GM23338 (cell line): ENCODE measurements at regions not wholly inside any gene's neighbourhood (a gene's known extent, or its start where the extent isn't known, plus 50 kb on each side); places are given as distances from the start of the nearest gene placed in this dataset.

Experiments
- EZH2 ChIP-seq: fragments of 200-600 bp; sonication (generic); IDR thresholded peaks from one replicate; pipeline ENCODE4 v1.8.0; 2017; ENCODE audit warnings: antibody characterized with exemption, mild to moderate bottlenecking, low read depth; ENCODE audit not compliant: unreplicated experiment
- TF ChIP-seq, protein P1 (sequence below), 2 experiments: fragments of 200-600 bp in 1 of 2; sonication (generic) in 1 of 2; conservative IDR thresholded peaks; 2 replicates each; pipeline versions ENCODE4 v1.5.1 to v1.6.1; 2016 to 2017; ENCODE audit warnings: antibody characterized with exemption in 2 of 2, low read depth in 2 of 2, mild to moderate bottlenecking in 2 of 2, moderate library complexity in 1 of 2
- TF ChIP-seq, protein P2 (sequence below): IDR thresholded peaks from 2 replicates; pipeline ENCODE4 v1.6.1; 2016; ENCODE audit warnings: antibody characterized with exemption
- TF ChIP-seq, protein P3 (sequence below): IDR thresholded peaks from one replicate; pipeline ENCODE4 v1.6.1; 2018; ENCODE audit warnings: antibody characterized with exemption; ENCODE audit not compliant: unreplicated experiment

DNA sequence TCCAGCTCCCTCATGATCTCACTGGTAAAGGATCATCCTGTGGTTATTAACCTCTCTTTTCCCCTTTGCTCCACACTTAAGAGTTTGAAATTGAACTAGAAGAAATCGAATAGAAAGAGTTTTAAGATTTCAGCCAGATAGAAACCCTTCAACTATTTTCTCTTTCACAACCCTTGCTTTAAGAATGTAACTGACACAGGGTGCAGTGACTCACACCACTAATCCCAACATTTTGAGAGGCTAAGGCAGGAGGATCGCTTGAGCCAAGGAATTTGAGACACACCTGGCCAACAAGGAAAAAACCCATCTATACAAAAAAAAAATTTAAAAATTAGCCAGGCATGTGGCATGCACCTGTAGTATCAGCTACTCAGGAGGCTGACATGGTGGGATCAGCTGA is 150.7 kb upstream of the NLGN4Y start:
- TF ChIP-seq EZH2 = no peak
- TF ChIP-seq, protein P1, sequence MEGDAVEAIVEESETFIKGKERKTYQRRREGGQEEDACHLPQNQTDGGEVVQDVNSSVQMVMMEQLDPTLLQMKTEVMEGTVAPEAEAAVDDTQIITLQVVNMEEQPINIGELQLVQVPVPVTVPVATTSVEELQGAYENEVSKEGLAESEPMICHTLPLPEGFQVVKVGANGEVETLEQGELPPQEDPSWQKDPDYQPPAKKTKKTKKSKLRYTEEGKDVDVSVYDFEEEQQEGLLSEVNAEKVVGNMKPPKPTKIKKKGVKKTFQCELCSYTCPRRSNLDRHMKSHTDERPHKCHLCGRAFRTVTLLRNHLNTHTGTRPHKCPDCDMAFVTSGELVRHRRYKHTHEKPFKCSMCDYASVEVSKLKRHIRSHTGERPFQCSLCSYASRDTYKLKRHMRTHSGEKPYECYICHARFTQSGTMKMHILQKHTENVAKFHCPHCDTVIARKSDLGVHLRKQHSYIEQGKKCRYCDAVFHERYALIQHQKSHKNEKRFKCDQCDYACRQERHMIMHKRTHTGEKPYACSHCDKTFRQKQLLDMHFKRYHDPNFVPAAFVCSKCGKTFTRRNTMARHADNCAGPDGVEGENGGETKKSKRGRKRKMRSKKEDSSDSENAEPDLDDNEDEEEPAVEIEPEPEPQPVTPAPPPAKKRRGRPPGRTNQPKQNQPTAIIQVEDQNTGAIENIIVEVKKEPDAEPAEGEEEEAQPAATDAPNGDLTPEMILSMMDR (conservative IDR thresholded peaks at IDR 0.05; ENCODE audit: low read depth in 2 of 2) = no peak
- TF ChIP-seq, protein P2, sequence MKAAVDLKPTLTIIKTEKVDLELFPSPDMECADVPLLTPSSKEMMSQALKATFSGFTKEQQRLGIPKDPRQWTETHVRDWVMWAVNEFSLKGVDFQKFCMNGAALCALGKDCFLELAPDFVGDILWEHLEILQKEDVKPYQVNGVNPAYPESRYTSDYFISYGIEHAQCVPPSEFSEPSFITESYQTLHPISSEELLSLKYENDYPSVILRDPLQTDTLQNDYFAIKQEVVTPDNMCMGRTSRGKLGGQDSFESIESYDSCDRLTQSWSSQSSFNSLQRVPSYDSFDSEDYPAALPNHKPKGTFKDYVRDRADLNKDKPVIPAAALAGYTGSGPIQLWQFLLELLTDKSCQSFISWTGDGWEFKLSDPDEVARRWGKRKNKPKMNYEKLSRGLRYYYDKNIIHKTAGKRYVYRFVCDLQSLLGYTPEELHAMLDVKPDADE = no peak
- TF ChIP-seq, protein P3, sequence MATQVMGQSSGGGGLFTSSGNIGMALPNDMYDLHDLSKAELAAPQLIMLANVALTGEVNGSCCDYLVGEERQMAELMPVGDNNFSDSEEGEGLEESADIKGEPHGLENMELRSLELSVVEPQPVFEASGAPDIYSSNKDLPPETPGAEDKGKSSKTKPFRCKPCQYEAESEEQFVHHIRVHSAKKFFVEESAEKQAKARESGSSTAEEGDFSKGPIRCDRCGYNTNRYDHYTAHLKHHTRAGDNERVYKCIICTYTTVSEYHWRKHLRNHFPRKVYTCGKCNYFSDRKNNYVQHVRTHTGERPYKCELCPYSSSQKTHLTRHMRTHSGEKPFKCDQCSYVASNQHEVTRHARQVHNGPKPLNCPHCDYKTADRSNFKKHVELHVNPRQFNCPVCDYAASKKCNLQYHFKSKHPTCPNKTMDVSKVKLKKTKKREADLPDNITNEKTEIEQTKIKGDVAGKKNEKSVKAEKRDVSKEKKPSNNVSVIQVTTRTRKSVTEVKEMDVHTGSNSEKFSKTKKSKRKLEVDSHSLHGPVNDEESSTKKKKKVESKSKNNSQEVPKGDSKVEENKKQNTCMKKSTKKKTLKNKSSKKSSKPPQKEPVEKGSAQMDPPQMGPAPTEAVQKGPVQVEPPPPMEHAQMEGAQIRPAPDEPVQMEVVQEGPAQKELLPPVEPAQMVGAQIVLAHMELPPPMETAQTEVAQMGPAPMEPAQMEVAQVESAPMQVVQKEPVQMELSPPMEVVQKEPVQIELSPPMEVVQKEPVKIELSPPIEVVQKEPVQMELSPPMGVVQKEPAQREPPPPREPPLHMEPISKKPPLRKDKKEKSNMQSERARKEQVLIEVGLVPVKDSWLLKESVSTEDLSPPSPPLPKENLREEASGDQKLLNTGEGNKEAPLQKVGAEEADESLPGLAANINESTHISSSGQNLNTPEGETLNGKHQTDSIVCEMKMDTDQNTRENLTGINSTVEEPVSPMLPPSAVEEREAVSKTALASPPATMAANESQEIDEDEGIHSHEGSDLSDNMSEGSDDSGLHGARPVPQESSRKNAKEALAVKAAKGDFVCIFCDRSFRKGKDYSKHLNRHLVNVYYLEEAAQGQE = no peak
